GM23248 (cell line): ENCODE measurements at regions not wholly inside any gene's neighbourhood (a gene's known extent, or its start where the extent isn't known, plus 50 kb on each side); places are given as distances from the start of the nearest gene placed in this dataset.

ENCODE experiments used
- EZH2 ChIP-seq: fragments of 200-600 bp; sonication (generic); IDR thresholded peaks from 2 replicates; pipeline ENCODE4 v1.6.1; 2018; ENCODE audit warnings: antibody characterized with exemption, mild to moderate bottlenecking; ENCODE audit not compliant: insufficient read depth, poor library complexity, severe bottlenecking
- EZH2phosphoT487 ChIP-seq: fragments of 200-600 bp; sonication (generic); IDR thresholded peaks from 2 replicates; pipeline ENCODE4 v1.6.1; 2018; ENCODE audit warnings: antibody characterized with exemption, moderate library complexity, mild to moderate bottlenecking, low read depth; ENCODE audit not compliant: insufficient read depth

- TF ChIP-seq EZH2: no peak
- TF ChIP-seq EZH2phosphoT487: no peak
Observed at GRCh38 chr4:64682946-64683345, 273.7 kb upstream of the TECRL start.
